Epithelial cell of esophagus (primary cell): ENCODE measurements at regions not wholly inside any gene's neighbourhood (a gene's known extent, or its start where the extent isn't known, plus 50 kb on each side); places are given as distances from the start of the nearest gene placed in this dataset.

Experiments
- DNase-seq: peaks from one replicate; pipeline ENCODE4 v3.0.0; 2010; ENCODE audit warnings: low read depth
- H3K4me3 ChIP-seq: 2 replicates; pipeline ENCODE4 v1.5.1; 2011; ENCODE audit warnings: mild to moderate bottlenecking, low read length, control low read depth
- CTCF ChIP-seq: IDR thresholded peaks from 2 replicates; pipeline ENCODE4 v1.5.1; 2011; ENCODE audit warnings: low read depth, mild to moderate bottlenecking, low read length, control low read depth, inconsistent platforms; ENCODE audit not compliant: insufficient read depth; ENCODE audit errors: missing control alignments

GRCh38 chr1:81571946-81572345 is 228.8 kb upstream of the ADGRL2 start:
- no peak overlapping the region for H3K4me3 ChIP-seq
- TF ChIP-seq CTCF = no peak
- no peak for DNase-seq

- H3K4me3 ChIP-seq = no peak overlapping the region
- TF ChIP-seq CTCF = no peak
- no peak for DNase-seq
These were observed 231.0 kb upstream of the ADGRL2 start for GRCh38 chr1:81569761-81570160.

GRCh38 chr1:81563632-81564031 is 237.1 kb upstream of the ADGRL2 start:
- DNase-seq = peak; percentile 44
- no peak for TF ChIP-seq CTCF
- H3K4me3 ChIP-seq = no peak overlapping the region

- no peak overlapping the region for H3K4me3 ChIP-seq
- no peak for DNase-seq
- no peak for TF ChIP-seq CTCF
These were observed 237.8 kb upstream of the ADGRL2 start for GRCh38 chr1:81562934-81563333.

GRCh38 chr1:81560629-81561028 is 240.1 kb upstream of the ADGRL2 start:
- TF ChIP-seq CTCF = no peak
- no peak for DNase-seq
- H3K4me3 ChIP-seq = no peak overlapping the region

- peak; percentile 44 for TF ChIP-seq CTCF
- peak; percentile 25 for DNase-seq
- no peak overlapping the region for H3K4me3 ChIP-seq
These were observed 240.9 kb upstream of the ADGRL2 start for GRCh38 chr1:81559662-81560350.
